ENCODE measurements at regions not wholly inside any gene's neighbourhood (a gene's known extent, or its start where the extent isn't known, plus 50 kb on each side); places are given as distances from the start of the nearest gene placed in this dataset.

GRCh38 chr1:185636848-185637247 lies 97.3 kb upstream of the HMCN1 start:
- H3K9me3 ChIP-seq (ENCODE audit: low read length): no peaks in the 10 kb centered on the region
- no peaks in the 10 kb centered on the region for H3K4me1 ChIP-seq (ENCODE audit: insufficient read depth, low read length)
- H3K27me3 ChIP-seq (ENCODE audit: low read length): no peaks in the 10 kb centered on the region
- no peaks in the 10 kb centered on the region for H4K20me1 ChIP-seq (ENCODE audit: low read length)
- H3K4me3 ChIP-seq (ENCODE audit: low read length): no peak overlapping the region
- no peaks in the 10 kb centered on the region for H3F3A ChIP-seq (ENCODE audit: low read length, unreplicated experiment)
- CTCF ChIA-PET: no interaction called here
- DNase-seq: no peak
- H3K9me2 ChIP-seq (replicated peaks; ENCODE audit: low read length): no peaks in the 10 kb centered on the region
- no peaks in the 10 kb centered on the region for H3K36me3 ChIP-seq (ENCODE audit: low read depth, low read length)
- no TSS peak for BruUV-seq (replicated peaks)
- intact Hi-C loops (cut with micrococcal nuclease): no loop called here
- H3K9ac ChIP-seq (ENCODE audit: low read length): no peak overlapping the region
- H3K27ac ChIP-seq (ENCODE audit: low read length): no peak overlapping the region
- POLR2A ChIA-PET (ENCODE audit: unreplicated experiment): no interaction called here
- no peak for TF ChIP-seq EZH2 (IDR thresholded peaks at IDR 0.05; ENCODE audit: low read length, unreplicated experiment)
- TF ChIP-seq EZH2phosphoT487 (IDR thresholded peaks at IDR 0.05; ENCODE audit: borderline replicate concordance, low read length): no peak
- TF ChIP-seq CTCF (conservative IDR thresholded peaks at IDR 0.05; ENCODE audit: low read depth, low read length): no peak
- H3K4me2 ChIP-seq (ENCODE audit: low read length): no peak overlapping the region
- no peak overlapping the region for H2AFZ ChIP-seq (ENCODE audit: low read length)
- no peak for ATAC-seq
- H3K79me2 ChIP-seq (ENCODE audit: low read length): no peaks in the 10 kb centered on the region

- no peaks in the 10 kb centered on the region for H3K36me3 ChIP-seq (ENCODE audit: low read depth, low read length)
- H3K27me3 ChIP-seq (ENCODE audit: low read length): no peaks in the 10 kb centered on the region
- ATAC-seq (no peak), DNase-seq (no peak)
- TF ChIP-seq CTCF (conservative IDR thresholded peaks at IDR 0.05; ENCODE audit: low read depth, low read length) (no peak), EZH2 (IDR thresholded peaks at IDR 0.05; ENCODE audit: low read length, unreplicated experiment) (no peak), EZH2phosphoT487 (IDR thresholded peaks at IDR 0.05; ENCODE audit: borderline replicate concordance, low read length) (no peak)
- no TSS peak for BruUV-seq (replicated peaks)
- no peak overlapping the region for H3K9ac ChIP-seq (ENCODE audit: low read length)
- no peaks in the 10 kb centered on the region for H3K9me2 ChIP-seq (replicated peaks; ENCODE audit: low read length)
- no peak overlapping the region for H3K27ac ChIP-seq (ENCODE audit: low read length)
- no peak overlapping the region for H3K4me3 ChIP-seq (ENCODE audit: low read length)
- ChIA-PET POLR2A (ENCODE audit: unreplicated experiment) (no interaction called here), CTCF (no interaction called here)
- intact Hi-C loops (cut with micrococcal nuclease): no loop called here
- H2AFZ ChIP-seq (ENCODE audit: low read length): no peak overlapping the region
- H3K4me2 ChIP-seq (ENCODE audit: low read length): no peak overlapping the region
- H3F3A ChIP-seq (ENCODE audit: low read length, unreplicated experiment): no peaks in the 10 kb centered on the region
- no peaks in the 10 kb centered on the region for H4K20me1 ChIP-seq (ENCODE audit: low read length)
- H3K4me1 ChIP-seq (ENCODE audit: insufficient read depth, low read length): no peaks in the 10 kb centered on the region
- H3K79me2 ChIP-seq (ENCODE audit: low read length): no peaks in the 10 kb centered on the region
- no peaks in the 10 kb centered on the region for H3K9me3 ChIP-seq (ENCODE audit: low read length)
These were observed 99.5 kb upstream of the HMCN1 start for GRCh38 chr1:185634704-185635103.

DNA sequence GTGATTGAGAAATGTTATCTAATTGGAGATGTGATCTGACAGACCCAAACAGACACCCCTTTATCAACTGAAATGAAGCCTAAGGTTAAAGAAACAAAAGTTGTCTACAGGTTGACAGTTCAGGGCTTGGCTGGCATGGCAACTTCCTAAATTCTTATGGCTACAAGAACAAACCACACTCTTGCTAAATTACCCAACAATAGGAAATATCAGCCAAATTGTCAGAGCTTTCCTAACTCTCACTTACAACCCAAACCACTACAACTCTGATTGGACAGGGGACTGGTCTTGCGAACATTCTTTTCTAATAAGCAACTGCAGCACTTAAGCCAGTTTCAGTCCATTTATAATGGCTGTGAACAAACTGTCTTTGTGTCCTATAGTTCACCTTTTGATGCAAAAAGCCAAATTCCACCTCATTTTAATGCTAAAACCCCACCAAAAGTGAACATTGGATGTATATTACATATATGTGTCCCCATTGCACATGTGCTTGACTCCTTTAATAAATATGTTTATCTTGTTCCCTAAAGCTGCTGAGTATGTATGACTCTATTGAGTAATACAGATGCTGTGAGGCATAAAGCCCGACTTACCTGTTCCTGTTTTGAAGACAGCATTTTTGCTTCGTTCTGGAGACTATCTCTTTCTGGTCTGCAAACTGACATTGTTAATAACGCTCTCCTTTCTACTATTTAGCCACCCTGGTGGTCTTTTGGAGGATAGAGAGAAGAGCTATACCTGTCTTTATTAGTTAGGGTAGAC lies 101.3 kb upstream of the HMCN1 start:
- H3K4me3 ChIP-seq (ENCODE audit: low read length): no peak overlapping the region
- H4K20me1 ChIP-seq (ENCODE audit: low read length): no peaks in the 10 kb centered on the region
- no peaks in the 10 kb centered on the region for H3K79me2 ChIP-seq (ENCODE audit: low read length)
- no peaks in the 10 kb centered on the region for H3K27me3 ChIP-seq (ENCODE audit: low read length)
- H3K36me3 ChIP-seq (ENCODE audit: low read depth, low read length): no peaks in the 10 kb centered on the region
- H3K4me1 ChIP-seq (ENCODE audit: insufficient read depth, low read length): no peaks in the 10 kb centered on the region
- DNase-seq: no peak
- no TSS peak for BruUV-seq (replicated peaks)
- no peaks in the 10 kb centered on the region for H3K9me3 ChIP-seq (ENCODE audit: low read length)
- H3K27ac ChIP-seq (ENCODE audit: low read length): no peak overlapping the region
- POLR2A ChIA-PET (ENCODE audit: unreplicated experiment): no interaction called here
- intact Hi-C loops (cut with micrococcal nuclease): no loop called here
- H3K9ac ChIP-seq (ENCODE audit: low read length): no peak overlapping the region
- no peaks in the 10 kb centered on the region for H3F3A ChIP-seq (ENCODE audit: low read length, unreplicated experiment)
- H3K9me2 ChIP-seq (replicated peaks; ENCODE audit: low read length): no peaks in the 10 kb centered on the region
- no peak for TF ChIP-seq EZH2phosphoT487 (IDR thresholded peaks at IDR 0.05; ENCODE audit: borderline replicate concordance, low read length)
- no peak for TF ChIP-seq EZH2 (IDR thresholded peaks at IDR 0.05; ENCODE audit: low read length, unreplicated experiment)
- no peak for TF ChIP-seq CTCF (conservative IDR thresholded peaks at IDR 0.05; ENCODE audit: low read depth, low read length)
- CTCF ChIA-PET: no interaction called here
- no peak for ATAC-seq
- no peak overlapping the region for H2AFZ ChIP-seq (ENCODE audit: low read length)
- no peak overlapping the region for H3K4me2 ChIP-seq (ENCODE audit: low read length)

All from PC-3 (cell line).